Endothelial cell of umbilical vein (primary cell): ENCODE measurements at regions not wholly inside any gene's neighbourhood (a gene's known extent, or its start where the extent isn't known, plus 50 kb on each side); places are given as distances from the start of the nearest gene placed in this dataset.

Source experiments
- EZH2 ChIP-seq: IDR thresholded peaks from 2 replicates; pipeline ENCODE4 v1.6.1; 2012; ENCODE audit warnings: borderline replicate concordance, low read depth, mild to moderate bottlenecking, moderate library complexity, low read length, inconsistent platforms; ENCODE audit not compliant: severe bottlenecking
- POLR2A ChIP-seq: IDR thresholded peaks from 2 replicates; pipeline ENCODE4 v1.6.1; 2012; ENCODE audit warnings: low read depth, mild to moderate bottlenecking, control low read depth, low read length
- TF ChIP-seq, protein P1 (sequence below), 2 donors: IDR thresholded peaks; 1 replicate in 1 of 2; 2 replicates in 1 of 2; pipeline ENCODE4 v1.5.1; 2011; ENCODE audit warnings: low read length in 2 of 2, mild to moderate bottlenecking in 2 of 2, moderate library complexity in 2 of 2, control low read depth in 1 of 2, inconsistent platforms in 1 of 2, low read depth in 1 of 2; ENCODE audit not compliant: insufficient read depth in 1 of 2; ENCODE audit errors: extremely low read depth in 1 of 2

- TF ChIP-seq, protein P1, sequence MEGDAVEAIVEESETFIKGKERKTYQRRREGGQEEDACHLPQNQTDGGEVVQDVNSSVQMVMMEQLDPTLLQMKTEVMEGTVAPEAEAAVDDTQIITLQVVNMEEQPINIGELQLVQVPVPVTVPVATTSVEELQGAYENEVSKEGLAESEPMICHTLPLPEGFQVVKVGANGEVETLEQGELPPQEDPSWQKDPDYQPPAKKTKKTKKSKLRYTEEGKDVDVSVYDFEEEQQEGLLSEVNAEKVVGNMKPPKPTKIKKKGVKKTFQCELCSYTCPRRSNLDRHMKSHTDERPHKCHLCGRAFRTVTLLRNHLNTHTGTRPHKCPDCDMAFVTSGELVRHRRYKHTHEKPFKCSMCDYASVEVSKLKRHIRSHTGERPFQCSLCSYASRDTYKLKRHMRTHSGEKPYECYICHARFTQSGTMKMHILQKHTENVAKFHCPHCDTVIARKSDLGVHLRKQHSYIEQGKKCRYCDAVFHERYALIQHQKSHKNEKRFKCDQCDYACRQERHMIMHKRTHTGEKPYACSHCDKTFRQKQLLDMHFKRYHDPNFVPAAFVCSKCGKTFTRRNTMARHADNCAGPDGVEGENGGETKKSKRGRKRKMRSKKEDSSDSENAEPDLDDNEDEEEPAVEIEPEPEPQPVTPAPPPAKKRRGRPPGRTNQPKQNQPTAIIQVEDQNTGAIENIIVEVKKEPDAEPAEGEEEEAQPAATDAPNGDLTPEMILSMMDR (IDR thresholded peaks at IDR 0.05; ENCODE audit: extremely low read depth in 1 of 2, insufficient read depth in 1 of 2, low read depth in 1 of 2, low read length in 2 of 2) = no peak
- no peak for TF ChIP-seq EZH2
- no peak for TF ChIP-seq POLR2A
These were observed 201.8 kb upstream of the RFC3 start for GRCh38 chr13:33616130-33616529.
